ENCODE measurements at regions not wholly inside any gene's neighbourhood (a gene's known extent, or its start where the extent isn't known, plus 50 kb on each side); places are given as distances from the start of the nearest gene placed in this dataset.

- H3K4me3 Mint-ChIP-seq (ENCODE audit: low read depth, unreplicated experiment): no peak overlapping the region
- H3K36me3 Mint-ChIP-seq (ENCODE audit: insufficient read depth, unreplicated experiment): no peaks in the 10 kb centered on the region
- peaks cover 10% of the 10 kb centered on the region for H3K27me3 Mint-ChIP-seq (ENCODE audit: unreplicated experiment)
- no peak for DNase-seq
- intact Hi-C loops (cut with micrococcal nuclease; ENCODE audit: unreplicated experiment): no loop called here
- BruUV-seq (replicated peaks): no TSS peak
- CTCF ChIA-PET: no interaction called here
- H3K9me3 Mint-ChIP-seq (ENCODE audit: low read depth, unreplicated experiment): no peaks in the 10 kb centered on the region
- no peaks in the 10 kb centered on the region for H3K4me1 Mint-ChIP-seq (ENCODE audit: low read depth, unreplicated experiment)
- TF ChIP-seq, protein P1, sequence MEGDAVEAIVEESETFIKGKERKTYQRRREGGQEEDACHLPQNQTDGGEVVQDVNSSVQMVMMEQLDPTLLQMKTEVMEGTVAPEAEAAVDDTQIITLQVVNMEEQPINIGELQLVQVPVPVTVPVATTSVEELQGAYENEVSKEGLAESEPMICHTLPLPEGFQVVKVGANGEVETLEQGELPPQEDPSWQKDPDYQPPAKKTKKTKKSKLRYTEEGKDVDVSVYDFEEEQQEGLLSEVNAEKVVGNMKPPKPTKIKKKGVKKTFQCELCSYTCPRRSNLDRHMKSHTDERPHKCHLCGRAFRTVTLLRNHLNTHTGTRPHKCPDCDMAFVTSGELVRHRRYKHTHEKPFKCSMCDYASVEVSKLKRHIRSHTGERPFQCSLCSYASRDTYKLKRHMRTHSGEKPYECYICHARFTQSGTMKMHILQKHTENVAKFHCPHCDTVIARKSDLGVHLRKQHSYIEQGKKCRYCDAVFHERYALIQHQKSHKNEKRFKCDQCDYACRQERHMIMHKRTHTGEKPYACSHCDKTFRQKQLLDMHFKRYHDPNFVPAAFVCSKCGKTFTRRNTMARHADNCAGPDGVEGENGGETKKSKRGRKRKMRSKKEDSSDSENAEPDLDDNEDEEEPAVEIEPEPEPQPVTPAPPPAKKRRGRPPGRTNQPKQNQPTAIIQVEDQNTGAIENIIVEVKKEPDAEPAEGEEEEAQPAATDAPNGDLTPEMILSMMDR (IDR thresholded peaks at IDR 0.05; ENCODE audit: unreplicated experiment): no peak
- no peak overlapping the region for H3K27ac Mint-ChIP-seq (ENCODE audit: unreplicated experiment)
Measured at GRCh38 chr12:9264546-9264945, 56.4 kb upstream of the PZP start.

- CTCF ChIA-PET: no interaction called here
- Mint-ChIP-seq H3K4me1 (ENCODE audit: low read depth, unreplicated experiment) (no peaks in the 10 kb centered on the region), H3K36me3 (ENCODE audit: insufficient read depth, unreplicated experiment) (no peaks in the 10 kb centered on the region), H3K9me3 (ENCODE audit: low read depth, unreplicated experiment) (no peaks in the 10 kb centered on the region), H3K27ac (ENCODE audit: unreplicated experiment) (no peak overlapping the region), H3K27me3 (ENCODE audit: unreplicated experiment) (peaks cover 10% of the 10 kb centered on the region), H3K4me3 (ENCODE audit: low read depth, unreplicated experiment) (no peak overlapping the region)
- intact Hi-C loops (cut with micrococcal nuclease; ENCODE audit: unreplicated experiment): no loop called here
- TF ChIP-seq, protein P1 (IDR thresholded peaks at IDR 0.05; ENCODE audit: unreplicated experiment): no peak
- no TSS peak for BruUV-seq (replicated peaks)
- DNase-seq: no peak
Measured at GRCh38 chr12:9260931-9261330, 52.7 kb upstream of the PZP start.

GRCh38 chr12:9258676-9259075 lies 50.5 kb upstream of the PZP start:
- Mint-ChIP-seq H3K36me3 (ENCODE audit: insufficient read depth, unreplicated experiment) (no peaks in the 10 kb centered on the region), H3K27ac (ENCODE audit: unreplicated experiment) (no peak overlapping the region), H3K4me1 (ENCODE audit: low read depth, unreplicated experiment) (no peaks in the 10 kb centered on the region), H3K4me3 (ENCODE audit: low read depth, unreplicated experiment) (no peak overlapping the region), H3K27me3 (ENCODE audit: unreplicated experiment) (peaks cover 4% of the 10 kb centered on the region), H3K9me3 (ENCODE audit: low read depth, unreplicated experiment) (no peaks in the 10 kb centered on the region)
- TF ChIP-seq, protein P1 (IDR thresholded peaks at IDR 0.05; ENCODE audit: unreplicated experiment): no peak
- CTCF ChIA-PET: no interaction called here
- DNase-seq: no peak
- intact Hi-C loops (cut with micrococcal nuclease; ENCODE audit: unreplicated experiment): no loop called here
- BruUV-seq (replicated peaks): no TSS peak

Measured in Calu3 (cell line).